SKM-1 (cell line): ENCODE measurements at regions not wholly inside any gene's neighbourhood (a gene's known extent, or its start where the extent isn't known, plus 50 kb on each side); places are given as distances from the start of the nearest gene placed in this dataset.
"Not testable (repeated sequence)": the region's sequence is repeated elsewhere in the genome, so short reads cannot be mapped to it uniquely, and the experiment has no call there.

ENCODE experiments used
- DNase-seq: peaks from one replicate; lab custom pipeline; 2025; ENCODE audit not compliant: unreplicated experiment; lab: John Stamatoyannopoulos, UW

DNA sequence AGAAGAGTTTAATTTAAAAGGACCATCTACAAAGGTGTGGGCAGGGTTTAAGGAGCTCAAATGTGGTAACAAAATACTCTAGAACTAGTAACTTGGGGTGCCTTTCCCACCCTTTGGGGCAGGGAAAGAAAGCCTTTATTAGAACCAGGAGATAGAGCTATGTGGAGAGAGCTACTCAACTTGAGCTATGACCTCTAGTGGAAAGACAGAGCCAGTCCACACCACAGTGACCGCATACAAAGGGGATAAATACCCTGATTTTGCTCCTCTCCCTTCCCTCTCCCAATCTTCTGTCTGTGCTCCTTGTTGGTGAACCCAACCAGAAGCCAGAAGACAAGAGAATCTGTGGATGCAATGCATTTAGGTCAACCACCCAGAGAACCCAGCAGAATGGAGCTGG is 54.4 kb upstream of the JAK1 start:
- DNase-seq: no peak

DNA sequence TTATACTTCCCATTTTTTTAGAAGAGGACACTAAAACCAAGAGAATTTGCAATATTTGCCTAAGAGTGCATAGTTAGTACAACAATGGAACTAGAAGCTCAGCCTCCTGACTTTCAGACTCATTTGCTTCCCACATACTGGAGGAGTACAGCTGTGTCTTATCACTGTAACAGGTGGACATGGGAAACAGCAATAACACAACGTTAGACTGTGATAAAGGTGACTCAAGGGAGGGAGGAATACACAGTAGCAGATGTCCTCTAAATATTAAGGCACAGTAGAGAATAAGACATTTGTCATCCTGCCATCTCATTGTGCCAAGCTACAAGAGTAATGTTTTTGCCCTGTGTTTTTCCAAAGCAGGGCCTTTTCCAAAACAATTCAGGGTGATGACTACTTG is 55.4 kb upstream of the JAK1 start:
- DNase-seq: no peak

DNA sequence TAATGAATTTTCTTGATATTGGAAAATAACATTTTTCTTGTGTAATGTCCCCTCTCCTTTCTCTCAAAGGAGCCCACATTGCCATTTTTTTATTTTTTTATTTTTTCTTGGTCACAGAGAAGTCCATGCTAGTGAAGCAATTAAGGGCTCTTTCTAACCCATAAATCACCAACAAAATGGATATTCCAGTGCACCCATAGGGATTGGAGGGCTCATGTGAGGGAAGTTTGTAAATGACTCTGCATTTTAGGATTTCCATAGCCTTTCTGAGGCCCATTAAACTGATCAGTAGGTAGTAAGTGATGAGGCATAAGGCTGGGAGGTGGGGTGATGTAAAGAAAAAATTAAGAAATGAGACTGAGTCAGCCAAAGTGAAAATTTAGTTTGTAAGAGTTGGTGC is 55.9 kb upstream of the JAK1 start:
- no peak for DNase-seq

DNA sequence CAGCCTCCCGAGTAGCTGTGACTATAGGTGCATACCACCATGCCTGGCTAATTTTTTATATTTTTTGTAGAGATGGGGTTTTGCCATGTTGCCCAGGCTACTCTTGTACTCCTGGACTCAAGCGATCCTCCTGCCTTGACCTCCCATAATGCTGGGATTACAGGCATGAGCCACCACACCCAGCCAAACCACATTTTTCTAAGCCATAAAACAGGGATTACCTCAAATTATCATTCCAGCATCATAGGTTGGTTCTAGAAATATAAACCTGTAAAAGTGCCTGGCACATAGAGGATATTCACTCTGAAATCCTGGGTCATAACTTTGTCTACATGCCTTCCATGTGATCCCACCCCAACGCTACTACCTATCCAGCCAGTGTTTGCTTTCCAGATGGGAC is 59.4 kb upstream of the JAK1 start:
- DNase-seq: no peak

DNA sequence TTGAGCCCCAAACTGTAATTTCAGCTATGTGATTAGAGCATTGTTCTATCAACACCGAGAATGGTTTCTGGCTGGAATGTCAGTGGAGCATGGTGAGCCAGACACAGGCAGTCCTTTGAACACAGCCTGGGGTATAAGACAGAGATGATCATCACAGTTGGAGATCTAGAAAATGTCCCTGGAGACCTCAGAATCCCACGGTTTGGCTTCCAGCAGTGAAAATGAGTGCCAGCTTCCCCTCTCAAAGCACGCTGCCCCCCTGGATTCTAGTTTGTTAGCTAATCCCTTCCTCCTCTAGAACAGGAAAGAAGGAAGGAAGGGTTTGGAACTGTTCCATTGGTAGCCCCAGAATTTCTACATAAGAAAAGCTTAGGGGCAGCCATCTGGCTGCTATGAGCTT is 59.9 kb upstream of the JAK1 start:
- DNase-seq: no peak

DNA sequence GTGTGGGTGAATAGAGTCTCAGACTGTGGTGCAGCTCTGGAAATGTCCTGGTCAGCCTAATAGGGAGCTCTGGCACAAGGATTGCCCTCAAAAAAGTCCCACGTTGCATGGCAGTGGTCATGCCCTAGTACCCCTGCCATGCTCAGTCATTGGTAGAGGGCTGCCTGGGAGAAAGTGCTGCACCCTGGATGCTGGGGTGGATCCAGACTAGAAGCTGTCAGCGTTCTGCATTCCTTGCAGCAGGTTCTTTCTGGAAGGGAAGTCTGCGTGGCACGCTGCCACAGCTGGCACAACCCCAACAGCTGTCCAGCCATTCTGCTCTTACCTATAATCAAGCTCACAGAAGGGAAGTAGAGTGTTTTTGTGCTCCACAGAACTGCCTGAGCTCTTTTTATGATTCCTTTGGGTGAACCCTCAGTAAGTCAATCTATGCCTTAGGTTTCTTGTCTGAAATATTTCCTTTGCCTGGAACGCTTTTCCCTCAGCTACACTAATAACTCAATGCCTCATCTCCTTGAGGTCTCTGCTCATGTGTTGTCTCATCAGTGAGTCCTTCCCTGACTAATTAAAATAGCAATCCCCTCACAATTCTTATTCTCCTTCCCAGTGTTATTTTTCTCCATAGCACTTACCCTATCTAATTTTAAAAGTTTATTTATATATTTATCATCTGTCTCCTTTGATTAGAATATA is 61.5 kb upstream of the JAK1 start:
- no peak for DNase-seq

DNA sequence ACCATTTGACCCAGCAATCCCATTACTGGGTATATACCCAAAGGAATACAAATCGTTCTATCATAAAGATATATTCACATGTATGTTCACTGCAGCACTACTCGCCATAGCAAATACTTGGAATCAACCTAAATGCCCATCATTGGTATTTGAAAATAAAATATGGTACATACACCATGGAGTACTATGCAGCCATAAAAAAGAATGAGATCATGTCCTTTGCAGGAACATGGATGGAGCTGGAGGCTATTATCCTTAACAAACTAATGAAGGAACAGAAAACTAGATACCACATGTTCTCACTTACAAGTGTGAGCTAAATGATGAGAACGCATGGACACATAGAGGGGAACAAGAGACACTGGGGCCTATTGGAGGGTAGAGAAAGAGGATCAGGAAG is 63.1 kb upstream of the JAK1 start:
- not testable (repeated sequence) for DNase-seq

DNA sequence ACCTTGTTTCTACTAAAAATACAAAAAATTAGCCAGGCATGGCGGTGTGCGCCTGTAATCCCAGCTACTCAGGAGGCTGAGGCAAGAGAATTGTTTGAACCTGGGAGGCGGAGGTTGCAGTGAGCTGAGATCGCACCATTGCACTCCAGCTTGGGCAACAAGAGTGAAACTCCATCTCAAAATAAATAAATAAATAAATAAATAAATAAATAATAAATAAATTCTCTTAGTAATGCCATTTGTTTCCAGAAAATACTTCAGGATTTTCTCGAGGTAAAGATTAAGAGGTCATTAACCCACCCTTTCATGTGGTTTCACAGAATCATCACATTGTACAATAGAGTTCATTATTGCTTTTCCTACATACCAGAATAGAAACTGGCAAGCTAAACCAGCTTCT is 68.5 kb upstream of the JAK1 start:
- not testable (repeated sequence) for DNase-seq

DNA sequence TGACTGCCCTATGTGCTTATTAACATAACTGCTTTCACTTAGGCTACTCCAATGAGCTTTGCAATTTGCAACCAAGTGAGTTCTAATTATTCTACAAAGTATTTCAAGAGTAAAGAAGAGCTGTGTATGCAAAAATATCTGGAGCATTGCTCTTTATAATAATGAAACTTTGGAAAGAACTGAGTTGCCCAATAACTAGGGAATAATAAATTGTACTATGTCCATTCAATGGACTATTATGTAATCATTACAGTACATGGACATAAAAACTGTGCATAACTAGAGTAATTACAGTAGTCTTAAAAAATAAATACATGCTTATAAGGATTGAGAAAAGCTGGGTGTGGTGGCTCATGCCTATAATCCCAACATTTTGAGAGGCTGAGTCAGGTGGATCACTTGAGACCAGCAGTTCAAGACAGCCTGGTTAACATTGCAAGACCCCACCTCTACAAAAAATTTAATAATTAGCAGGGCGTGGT is 70.3 kb upstream of the JAK1 start:
- DNase-seq: no peak

DNA sequence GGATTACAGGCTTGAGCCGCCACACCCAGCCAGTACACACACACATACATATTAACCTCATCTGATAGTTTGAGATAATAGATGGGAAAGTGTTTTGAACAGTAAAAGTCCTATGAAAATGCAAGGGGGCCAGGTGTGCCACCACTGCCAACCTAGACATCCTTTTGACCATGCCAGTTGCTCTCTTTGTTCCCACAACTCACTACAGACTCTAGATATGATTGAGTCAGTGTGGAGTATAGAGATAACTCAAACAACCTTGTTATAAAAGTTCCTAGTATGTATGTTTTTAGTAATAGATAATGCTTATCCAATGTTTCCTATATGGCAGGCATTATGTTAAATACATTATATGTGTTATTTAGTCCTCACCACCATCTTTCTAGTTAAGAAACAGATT is 72.7 kb upstream of the JAK1 start:
- DNase-seq: no peak

DNA sequence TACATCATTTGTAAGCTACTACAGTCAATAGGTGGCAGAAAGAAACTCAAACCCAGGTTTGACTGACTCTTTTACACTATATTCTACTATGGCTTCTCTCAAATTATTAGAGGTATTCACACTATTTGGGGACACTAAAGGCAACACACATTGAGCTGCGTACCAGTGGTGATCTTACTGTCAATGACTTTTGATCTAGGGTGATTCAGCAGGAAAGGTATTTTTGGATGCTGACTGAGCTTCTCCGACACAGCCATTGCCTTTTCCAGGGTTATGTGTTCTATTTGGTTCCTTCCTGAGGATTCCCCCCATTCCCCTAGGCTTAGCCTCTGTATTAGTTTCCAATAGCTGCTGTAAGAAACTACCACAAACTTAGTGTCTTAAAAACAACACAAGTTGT is 73.2 kb upstream of the JAK1 start:
- DNase-seq: no peak

DNA sequence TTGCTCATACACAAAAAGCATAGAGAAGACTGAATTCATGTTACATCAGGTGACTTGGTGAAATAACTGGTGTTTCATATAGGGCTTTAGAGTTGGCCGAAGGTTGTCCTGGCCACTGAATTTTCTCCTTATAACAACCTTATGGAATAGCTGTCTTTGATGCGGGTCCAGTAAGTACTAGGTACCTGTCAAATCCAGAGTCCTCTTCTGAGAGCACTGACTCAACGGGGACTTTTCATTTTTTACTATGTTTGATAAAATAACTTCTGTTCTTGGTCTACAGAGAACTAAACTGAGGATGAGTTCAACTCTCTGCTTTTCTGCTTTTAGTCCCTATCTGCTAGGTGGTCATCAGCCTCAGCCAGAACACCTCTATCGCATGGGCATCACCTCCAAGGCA is 76.1 kb upstream of the JAK1 start:
- no peak for DNase-seq

DNA sequence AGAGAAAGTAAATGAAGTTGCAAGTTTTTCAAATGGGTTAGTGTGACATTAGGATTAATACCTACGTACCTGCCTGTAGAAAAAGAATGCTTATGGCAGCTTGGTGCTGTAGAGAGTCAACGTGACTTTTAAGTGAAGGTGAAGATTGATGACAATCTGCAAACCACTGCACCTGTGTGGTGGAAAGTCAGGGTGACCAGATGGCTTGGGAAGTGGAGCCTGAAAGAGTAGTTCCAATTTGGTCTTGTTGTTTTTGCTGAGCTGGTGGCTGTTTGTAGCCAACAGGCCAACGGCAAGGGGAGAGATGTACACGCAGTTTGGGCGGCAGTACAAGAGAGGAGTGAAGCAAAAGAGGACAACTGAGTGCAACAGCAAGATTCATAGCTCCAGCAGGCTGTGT is 78.1 kb upstream of the JAK1 start:
- DNase-seq: no peak

DNA sequence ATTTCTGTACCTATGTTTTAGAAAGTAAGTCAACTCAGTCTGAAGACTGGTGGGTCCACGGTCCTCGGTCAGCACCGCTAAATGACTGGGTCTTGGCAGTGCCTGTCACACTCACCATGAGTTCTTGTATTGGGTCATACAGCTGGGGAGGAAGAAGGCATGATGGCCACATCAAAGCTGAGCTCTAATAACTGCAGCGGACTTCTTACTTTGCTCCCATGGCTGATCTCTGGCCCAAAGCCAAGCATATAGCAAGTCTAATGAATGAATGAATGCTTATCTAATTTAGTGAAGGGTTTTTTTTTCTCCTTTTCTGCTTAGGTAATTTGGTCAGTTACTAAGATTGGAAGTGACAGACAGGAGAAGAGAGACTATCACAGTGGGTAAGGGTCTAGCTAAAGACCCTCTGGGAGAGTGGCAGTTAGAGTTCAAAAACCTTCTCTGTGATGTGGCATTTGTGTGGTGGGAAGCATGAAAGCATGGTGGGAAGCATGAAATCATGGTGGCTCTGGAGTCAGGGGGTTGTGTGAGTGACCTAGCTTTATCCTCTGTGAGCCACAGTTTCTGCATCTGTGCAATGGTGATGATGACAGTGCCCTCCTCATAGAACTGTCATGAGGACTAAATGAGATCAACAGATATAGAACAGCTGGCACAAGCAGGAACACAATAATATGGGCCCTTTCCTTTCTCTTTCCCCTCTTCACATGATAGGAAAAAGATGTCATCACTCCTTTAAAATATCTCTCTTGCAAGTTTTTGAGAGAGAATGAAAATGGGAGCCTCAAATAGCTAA is 78.9 kb upstream of the JAK1 start:
- DNase-seq: no peak

DNA sequence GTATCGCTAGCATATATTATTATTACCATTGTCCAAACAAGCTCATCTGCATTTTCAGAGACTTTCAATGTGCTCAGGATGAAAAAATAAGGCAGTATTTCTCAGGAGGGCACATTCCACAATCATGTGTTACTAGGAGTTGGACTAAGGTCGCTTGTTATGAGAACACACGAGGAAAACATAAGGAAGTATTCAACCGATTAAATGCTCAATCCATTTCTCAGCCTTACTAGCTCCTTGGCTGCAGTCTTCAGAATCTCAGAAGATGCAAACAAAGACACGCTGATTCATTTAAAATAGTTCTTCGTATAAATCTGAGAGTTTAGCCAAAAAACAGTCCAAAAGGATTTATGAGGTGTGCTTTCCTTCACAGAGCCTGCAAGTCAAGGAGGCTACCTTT is 82.0 kb upstream of the JAK1 start:
- DNase-seq: no peak

DNA sequence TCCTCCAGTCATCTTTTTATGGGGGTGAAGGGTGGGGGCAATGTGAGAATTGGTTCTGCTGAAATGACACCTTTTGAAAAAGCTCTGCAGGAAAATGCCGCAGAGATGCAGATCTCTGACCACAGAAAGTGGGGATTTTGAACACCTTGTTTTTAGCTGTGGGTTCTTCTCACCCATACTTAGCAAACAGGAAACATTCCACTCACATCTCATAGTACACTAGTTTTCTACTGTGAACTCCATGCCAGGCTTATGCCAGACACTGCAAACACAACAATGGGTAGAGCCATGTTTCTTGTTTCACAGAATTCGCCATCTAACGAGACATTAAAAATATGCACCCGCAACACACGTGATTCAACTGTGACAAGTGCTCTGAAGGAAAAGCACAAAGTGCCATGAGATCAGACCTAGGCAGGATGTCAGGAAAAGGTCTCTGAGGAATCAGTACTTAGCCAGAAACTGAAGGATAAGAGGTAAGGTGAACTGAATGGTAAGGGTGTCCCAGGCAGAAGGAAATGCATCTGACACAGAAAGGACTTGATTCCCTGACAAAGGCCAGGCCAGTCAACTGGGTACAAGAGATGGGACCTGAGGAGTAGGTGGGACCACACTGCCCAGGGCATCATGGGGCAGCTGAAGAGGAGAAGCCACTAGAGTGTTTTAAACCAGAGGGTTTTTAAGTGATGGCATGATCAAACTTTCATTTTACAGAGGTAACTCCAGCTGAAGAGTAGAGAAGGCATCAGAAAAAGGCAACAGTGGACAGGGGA is 83.8 kb upstream of the JAK1 start:
- DNase-seq: no peak

DNA sequence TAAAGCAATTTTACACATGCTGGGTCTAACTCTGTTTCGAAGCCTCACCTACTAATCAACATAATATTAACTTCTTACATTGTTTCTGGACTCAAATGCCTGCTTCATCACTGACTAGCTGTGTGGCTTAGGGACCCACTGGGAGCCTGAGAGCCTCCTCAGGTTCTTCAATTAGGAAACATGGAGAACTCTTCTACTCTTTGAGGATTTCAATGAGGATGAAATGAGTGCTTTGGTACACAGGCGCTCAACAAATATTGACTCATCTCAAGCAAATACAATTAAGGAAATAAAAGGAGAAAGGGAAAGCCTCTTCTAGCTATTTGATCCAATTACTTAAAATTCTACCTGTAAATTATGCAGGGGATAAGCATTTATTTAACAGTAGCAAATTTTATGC is 84.4 kb upstream of the JAK1 start:
- no peak for DNase-seq

DNA sequence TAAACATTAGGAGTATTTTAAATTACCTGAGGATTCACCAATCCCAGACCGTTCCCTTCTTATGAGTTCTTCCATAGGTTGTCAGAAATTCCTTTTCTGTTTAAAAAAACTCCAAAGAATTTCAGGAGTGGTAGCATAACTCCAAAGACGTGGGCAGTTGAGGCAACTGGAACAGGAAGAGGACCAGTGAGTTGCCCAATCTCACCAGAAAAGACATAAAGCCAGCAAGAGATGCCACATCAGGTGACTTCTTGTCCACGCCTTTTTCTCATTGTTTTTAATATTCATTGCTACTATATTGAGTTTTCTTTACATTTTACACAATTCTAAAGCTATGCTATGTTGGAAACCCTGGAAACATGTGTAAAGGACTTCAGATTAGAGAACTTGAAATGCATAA is 88.1 kb upstream of the JAK1 start:
- no peak for DNase-seq

DNA sequence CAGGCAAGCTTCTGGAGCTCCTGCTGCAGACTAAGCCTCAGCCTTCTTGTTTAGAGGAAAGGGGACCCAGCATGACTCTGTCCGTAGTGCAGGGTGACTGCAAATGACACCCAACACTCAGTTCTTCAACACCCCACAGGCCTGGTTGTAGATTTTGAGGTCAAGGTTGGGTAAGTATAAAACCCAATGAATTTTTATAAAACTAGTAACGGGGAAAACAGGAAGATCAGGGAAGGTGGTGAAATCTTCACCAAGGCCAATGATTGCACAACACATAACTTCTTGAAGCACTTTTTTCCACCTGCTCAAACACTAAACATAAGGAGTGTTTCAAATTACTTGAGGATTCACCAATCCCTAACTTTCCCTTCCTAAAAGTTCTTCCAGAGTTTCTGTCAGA is 89.4 kb upstream of the JAK1 start:
- DNase-seq: peak; percentile 62

DNA sequence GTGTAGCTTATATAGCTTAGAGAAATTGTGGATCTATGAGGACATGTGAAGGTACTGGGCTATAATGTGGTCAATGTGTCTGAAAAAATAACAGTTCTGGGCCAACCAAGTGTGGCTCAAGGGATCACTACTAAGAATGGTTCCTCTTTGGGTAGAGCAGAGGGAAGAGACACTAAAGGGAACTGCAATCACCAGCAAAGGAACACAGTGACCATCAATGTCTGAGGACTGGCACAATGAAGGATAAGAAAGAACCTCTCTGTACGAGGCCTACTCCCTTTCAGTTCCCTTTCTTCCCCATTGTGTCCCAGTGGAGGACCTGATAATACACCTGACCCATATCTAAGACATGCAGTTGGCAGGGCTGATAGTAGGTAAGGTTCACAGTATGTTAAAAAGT is 89.9 kb upstream of the JAK1 start:
- peak; percentile 86 for DNase-seq

DNA sequence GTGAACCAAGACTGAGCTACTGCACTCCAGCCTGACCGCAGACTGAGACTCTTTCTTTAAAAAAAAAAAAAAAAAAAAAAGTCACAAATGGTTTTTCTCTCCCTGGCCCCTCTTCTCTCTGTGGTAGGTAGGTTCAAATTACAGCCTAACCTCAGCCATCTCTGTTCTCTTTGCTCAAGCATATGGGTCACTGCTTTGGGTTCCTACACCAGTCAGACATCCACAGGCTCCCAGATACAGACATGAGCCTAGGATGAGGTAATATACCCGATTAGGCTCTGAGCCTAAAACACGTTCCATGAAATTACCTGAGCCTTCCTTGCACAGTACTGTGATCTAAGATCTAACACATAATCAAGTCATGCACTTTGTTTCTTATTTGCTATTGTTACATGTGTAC is 90.5 kb upstream of the JAK1 start:
- no peak for DNase-seq

DNA sequence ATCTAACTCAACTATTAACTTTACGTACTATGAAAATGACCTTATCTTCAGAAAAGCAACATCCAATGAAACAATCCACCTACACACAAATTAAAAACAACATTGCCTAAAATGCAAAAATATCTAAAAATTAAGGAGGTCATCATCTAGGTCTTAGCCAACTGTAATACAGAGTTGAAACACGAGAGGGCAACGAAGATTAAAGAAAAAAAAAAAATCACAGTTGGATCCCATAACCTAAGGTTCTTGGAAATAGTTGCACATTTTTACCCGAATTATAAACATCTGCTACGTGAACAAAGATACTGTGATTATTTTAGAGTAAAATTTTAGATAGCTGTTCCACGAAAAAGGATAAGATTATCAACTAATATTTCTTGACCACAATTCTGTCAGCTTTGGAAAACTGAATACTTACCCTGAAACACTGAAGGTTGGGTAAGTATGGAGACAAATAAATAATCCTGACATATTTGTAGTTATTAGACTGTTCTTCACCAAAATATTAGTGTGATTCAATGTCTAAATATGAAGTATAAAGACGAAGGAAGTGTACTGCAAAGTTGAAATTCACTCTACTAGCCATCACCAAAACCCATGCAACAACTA is 88.0 kb upstream of the AK4 start:
- no peak for DNase-seq
